WI38 (cell line): ENCODE measurements at regions not wholly inside any gene's neighbourhood (a gene's known extent, or its start where the extent isn't known, plus 50 kb on each side); places are given as distances from the start of the nearest gene placed in this dataset.

Experiments
- H3K4me3 ChIP-seq: 2 replicates; pipeline ENCODE4 v1.5.1; 2011; ENCODE audit warnings: low read depth, mild to moderate bottlenecking, control low read depth, low read length
- CTCF ChIP-seq: IDR thresholded peaks from 2 replicates; pipeline ENCODE4 v1.5.1; 2012; ENCODE audit warnings: low read depth, mild to moderate bottlenecking, control low read depth, low read length

GRCh38 chr3:94714194-94714593, 651.3 kb downstream of the NSUN3 start:
- no peak for TF ChIP-seq CTCF
- no peak overlapping the region for H3K4me3 ChIP-seq

GRCh38 chr3:94716326-94717018, 653.6 kb downstream of the NSUN3 start:
- TF ChIP-seq CTCF: no peak
- H3K4me3 ChIP-seq: no peak overlapping the region

- no peak for TF ChIP-seq CTCF
- H3K4me3 ChIP-seq: no peak overlapping the region
Measured at GRCh38 chr3:94734206-94734605, 671.3 kb downstream of the NSUN3 start.

GRCh38 chr3:94735354-94735753, 672.5 kb downstream of the NSUN3 start:
- no peak for TF ChIP-seq CTCF
- H3K4me3 ChIP-seq: no peak overlapping the region

- no peak for TF ChIP-seq CTCF
- H3K4me3 ChIP-seq: no peak overlapping the region
Measured at GRCh38 chr3:94737116-94737515, 674.3 kb downstream of the NSUN3 start.

- no peak overlapping the region for H3K4me3 ChIP-seq
- TF ChIP-seq CTCF: no peak
Measured at GRCh38 chr3:94739420-94739819, 676.6 kb downstream of the NSUN3 start.

- TF ChIP-seq CTCF: no peak
- H3K4me3 ChIP-seq: no peak overlapping the region
Measured at GRCh38 chr3:94758751-94759150, 695.9 kb downstream of the NSUN3 start.
